ENCODE measurements at regions not wholly inside any gene's neighbourhood (a gene's known extent, or its start where the extent isn't known, plus 50 kb on each side); places are given as distances from the start of the nearest gene placed in this dataset.

GRCh38 chr11:80673566-80673965 lies 1232.7 kb upstream of the TENM4 start:
- no peak for DNase-seq (ENCODE audit: low spot score)

- no peak for DNase-seq (ENCODE audit: low spot score)
Observed at GRCh38 chr11:80669620-80670019, 1228.8 kb upstream of the TENM4 start.

GRCh38 chr11:80668039-80668438 lies 1227.2 kb upstream of the TENM4 start:
- DNase-seq (ENCODE audit: low spot score) = no peak

GRCh38 chr11:80655834-80656233 lies 1215.0 kb upstream of the TENM4 start:
- no peak for DNase-seq (ENCODE audit: low spot score)

GRCh38 chr11:80650966-80651365 lies 1210.1 kb upstream of the TENM4 start:
- DNase-seq (ENCODE audit: low spot score) = no peak

GRCh38 chr11:80649186-80649585 lies 1208.4 kb upstream of the TENM4 start:
- no peak for DNase-seq (ENCODE audit: low spot score)

- DNase-seq (ENCODE audit: low spot score) = no peak
Observed at GRCh38 chr11:80638296-80638695, 1197.5 kb upstream of the TENM4 start.

- DNase-seq (ENCODE audit: low spot score) = no peak
Observed at GRCh38 chr11:80637571-80637970, 1196.7 kb upstream of the TENM4 start.

GRCh38 chr11:80636999-80637398 lies 1196.2 kb upstream of the TENM4 start:
- DNase-seq (ENCODE audit: low spot score) = no peak

GRCh38 chr11:80635178-80635577 lies 1194.3 kb upstream of the TENM4 start:
- no peak for DNase-seq (ENCODE audit: low spot score)

- DNase-seq (ENCODE audit: low spot score) = no peak
Observed at GRCh38 chr11:80632691-80633090, 1191.9 kb upstream of the TENM4 start.

- DNase-seq (ENCODE audit: low spot score) = no peak
Observed at GRCh38 chr11:80632156-80632555, 1191.3 kb upstream of the TENM4 start.

- DNase-seq (ENCODE audit: low spot score) = no peak
Observed at GRCh38 chr11:80629466-80629865, 1188.6 kb upstream of the TENM4 start.

- DNase-seq (ENCODE audit: low spot score) = no peak
Observed at GRCh38 chr11:80627364-80627763, 1186.5 kb upstream of the TENM4 start.

- no peak for DNase-seq (ENCODE audit: low spot score)
Observed at GRCh38 chr11:80626721-80627120, 1185.9 kb upstream of the TENM4 start.

- no peak for DNase-seq (ENCODE audit: low spot score)
Observed at GRCh38 chr11:80625563-80625962, 1184.7 kb upstream of the TENM4 start.

- no peak for DNase-seq (ENCODE audit: low spot score)
Observed at GRCh38 chr11:80621871-80622270, 1181.0 kb upstream of the TENM4 start.

- no peak for DNase-seq (ENCODE audit: low spot score)
Observed at GRCh38 chr11:80620867-80621266, 1180.0 kb upstream of the TENM4 start.

- no peak for DNase-seq (ENCODE audit: low spot score)
Observed at GRCh38 chr11:80617156-80617555, 1176.3 kb upstream of the TENM4 start.

GRCh38 chr11:80616070-80616800 lies 1175.4 kb upstream of the TENM4 start:
- DNase-seq (ENCODE audit: low spot score) = no peak

- DNase-seq (ENCODE audit: low spot score) = no peak
Observed at GRCh38 chr11:80613655-80614054, 1172.8 kb upstream of the TENM4 start.

GRCh38 chr11:80610516-80610915 lies 1169.7 kb upstream of the TENM4 start:
- no peak for DNase-seq (ENCODE audit: low spot score)

- DNase-seq (ENCODE audit: low spot score) = no peak
Observed at GRCh38 chr11:80603472-80603871, 1162.6 kb upstream of the TENM4 start.

GRCh38 chr11:80598905-80599304 lies 1158.1 kb upstream of the TENM4 start:
- no peak for DNase-seq (ENCODE audit: low spot score)
